Tibial nerve (tissue), 4 donors: ENCODE measurements at regions not wholly inside any gene's neighbourhood (a gene's known extent, or its start where the extent isn't known, plus 50 kb on each side); places are given as distances from the start of the nearest gene placed in this dataset.

Source experiments
- DNase-seq, 2 donors: peaks; one replicate each; pipeline ENCODE4 v3.0.0-alpha.2; 2019; ENCODE audit warnings: low spot score in 2 of 2
- H3K27ac ChIP-seq, 4 donors: fragments of 200-600 bp; sonication (generic) in 3 of 4; one replicate each; pipeline ENCODE4 v1.5.1; 2017 to 2019; ENCODE audit warnings: mild to moderate bottlenecking in 1 of 4
- H3K27me3 ChIP-seq, 2 donors: fragments of 200-600 bp; sonication (generic) in 1 of 2; one replicate each; pipeline versions ENCODE4 v1.5.1 to v1.6.0; 2017 to 2019
- H3K36me3 ChIP-seq, 3 donors: fragments of 200-600 bp; sonication (generic); one replicate each; pipeline ENCODE4 v1.5.1; 2018 to 2019
- H3K4me1 ChIP-seq, 4 donors: fragments of 200-600 bp; sonication (generic) in 3 of 4; one replicate each; pipeline ENCODE4 v1.5.1; 2017 to 2019
- H3K4me3 ChIP-seq, 4 donors: fragments of 200-600 bp; sonication (generic) in 3 of 4; one replicate each; pipeline ENCODE4 v1.5.1; 2017 to 2019; ENCODE audit warnings: mild to moderate bottlenecking in 1 of 4, moderate library complexity in 1 of 4
- H3K9me3 ChIP-seq, 4 donors: fragments of 200-600 bp; sonication (generic) in 3 of 4; one replicate each; pipeline ENCODE4 v1.5.1; 2017 to 2019
- EP300 ChIP-seq, 2 donors: sonication (generic); formaldehyde crosslinking; IDR thresholded peaks; one replicate each; pipeline ENCODE4 v1.6.1; 2017; ENCODE audit warnings: antibody characterized with exemption in 2 of 2, mild to moderate bottlenecking in 1 of 2
- POLR2A ChIP-seq, 2 donors: fragments of 450-650 bp; IDR thresholded peaks; one replicate each; pipeline ENCODE4 v1.6.1; 2017; ENCODE audit warnings: antibody characterized with exemption in 2 of 2, mild to moderate bottlenecking in 2 of 2, moderate library complexity in 2 of 2
- WGBS, 2 donors: methylation state at CpG; one replicate each; pipeline ENCODE4 v1.1.5; 2018; 5-methylcytosine and 5-hydroxymethylcytosine counted together
- TF ChIP-seq, protein P1 (sequence below), 5 experiments: fragments of 200-600 bp in 3 of 5; fragments of 450-650 bp in 2 of 5; sonication (generic) in 3 of 5; IDR thresholded peaks; one replicate each; pipeline ENCODE4 v1.5.1; 2016 to 2019; ENCODE audit warnings: antibody characterized with exemption in 5 of 5, mild to moderate bottlenecking in 3 of 5, moderate library complexity in 2 of 5

DNA sequence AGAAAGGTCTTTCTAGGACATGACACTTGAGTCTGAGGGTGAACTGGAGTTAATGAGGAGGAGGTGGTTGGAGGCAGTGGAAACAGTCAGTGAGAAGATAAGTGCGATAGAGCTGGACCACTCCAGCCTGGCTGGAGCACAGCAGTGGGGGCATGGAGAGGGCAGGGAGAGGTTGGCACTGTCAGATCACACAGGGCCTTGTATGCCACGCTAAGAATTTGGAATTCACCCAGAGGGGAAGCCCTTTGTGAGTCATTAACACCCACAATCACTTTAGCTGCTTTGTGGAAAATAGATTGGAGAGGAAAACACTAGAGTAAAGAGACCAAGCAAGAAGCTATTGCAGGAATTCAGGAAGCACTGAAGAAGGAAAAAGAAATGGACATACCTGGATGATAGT lies 83.3 kb downstream of the ZNF621 start:
- Histone ChIP-seq H3K4me3 (no peak overlapping the region), H3K27me3 (no peaks in the 10 kb centered on the region), H3K36me3 (no peaks in the 10 kb centered on the region), H3K4me1 (peaks cover 0 to 15% (median 0%) of the 10 kb centered on the region in 4 donors), H3K9me3 (no peaks in the 10 kb centered on the region), H3K27ac (no peak overlapping the region)
- no peak for DNase-seq
- TF ChIP-seq EP300 (IDR thresholded peaks at IDR 0.05) (no peak), POLR2A (IDR thresholded peaks at IDR 0.05) (no peak)
- TF ChIP-seq, protein P1, sequence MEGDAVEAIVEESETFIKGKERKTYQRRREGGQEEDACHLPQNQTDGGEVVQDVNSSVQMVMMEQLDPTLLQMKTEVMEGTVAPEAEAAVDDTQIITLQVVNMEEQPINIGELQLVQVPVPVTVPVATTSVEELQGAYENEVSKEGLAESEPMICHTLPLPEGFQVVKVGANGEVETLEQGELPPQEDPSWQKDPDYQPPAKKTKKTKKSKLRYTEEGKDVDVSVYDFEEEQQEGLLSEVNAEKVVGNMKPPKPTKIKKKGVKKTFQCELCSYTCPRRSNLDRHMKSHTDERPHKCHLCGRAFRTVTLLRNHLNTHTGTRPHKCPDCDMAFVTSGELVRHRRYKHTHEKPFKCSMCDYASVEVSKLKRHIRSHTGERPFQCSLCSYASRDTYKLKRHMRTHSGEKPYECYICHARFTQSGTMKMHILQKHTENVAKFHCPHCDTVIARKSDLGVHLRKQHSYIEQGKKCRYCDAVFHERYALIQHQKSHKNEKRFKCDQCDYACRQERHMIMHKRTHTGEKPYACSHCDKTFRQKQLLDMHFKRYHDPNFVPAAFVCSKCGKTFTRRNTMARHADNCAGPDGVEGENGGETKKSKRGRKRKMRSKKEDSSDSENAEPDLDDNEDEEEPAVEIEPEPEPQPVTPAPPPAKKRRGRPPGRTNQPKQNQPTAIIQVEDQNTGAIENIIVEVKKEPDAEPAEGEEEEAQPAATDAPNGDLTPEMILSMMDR (IDR thresholded peaks at IDR 0.05) = no peak
- WGBS, 2 donors = 38 to 40% methylated on average over 2 of the region's 2 CpGs

DNA sequence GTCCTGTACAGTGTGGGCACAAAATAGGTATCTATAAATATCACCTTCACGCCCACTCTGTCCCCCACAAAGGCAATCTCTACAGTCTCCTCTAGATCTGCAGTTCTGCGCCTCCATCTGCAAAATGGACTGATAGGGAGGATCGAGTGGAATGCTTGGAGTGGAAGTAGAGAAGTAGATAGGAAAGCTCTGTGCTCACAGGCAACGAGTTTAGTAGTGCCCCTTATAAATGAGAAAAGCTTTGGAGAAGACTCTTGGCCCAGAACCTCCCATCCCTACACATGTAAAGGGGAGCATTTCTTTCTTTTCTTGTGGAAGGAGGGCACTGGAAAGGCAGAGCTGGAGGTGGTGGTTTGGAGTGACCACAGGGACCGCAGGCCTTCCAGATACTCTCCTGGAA lies 88.5 kb downstream of the ZNF621 start:
- DNase-seq = no peak
- Histone ChIP-seq H3K4me1 (peaks cover 0 to 11% (median 0%) of the 10 kb centered on the region in 4 donors), H3K4me3 (no peak overlapping the region), H3K36me3 (no peaks in the 10 kb centered on the region), H3K9me3 (no peaks in the 10 kb centered on the region), H3K27me3 (no peaks in the 10 kb centered on the region), H3K27ac (no peak overlapping the region)
- 95 to 99% methylated on average over 5 of the region's 5 CpGs for WGBS, 2 donors
- TF ChIP-seq, protein P1 (IDR thresholded peaks at IDR 0.05) = no peak
- TF ChIP-seq EP300 (IDR thresholded peaks at IDR 0.05) = no peak

DNA sequence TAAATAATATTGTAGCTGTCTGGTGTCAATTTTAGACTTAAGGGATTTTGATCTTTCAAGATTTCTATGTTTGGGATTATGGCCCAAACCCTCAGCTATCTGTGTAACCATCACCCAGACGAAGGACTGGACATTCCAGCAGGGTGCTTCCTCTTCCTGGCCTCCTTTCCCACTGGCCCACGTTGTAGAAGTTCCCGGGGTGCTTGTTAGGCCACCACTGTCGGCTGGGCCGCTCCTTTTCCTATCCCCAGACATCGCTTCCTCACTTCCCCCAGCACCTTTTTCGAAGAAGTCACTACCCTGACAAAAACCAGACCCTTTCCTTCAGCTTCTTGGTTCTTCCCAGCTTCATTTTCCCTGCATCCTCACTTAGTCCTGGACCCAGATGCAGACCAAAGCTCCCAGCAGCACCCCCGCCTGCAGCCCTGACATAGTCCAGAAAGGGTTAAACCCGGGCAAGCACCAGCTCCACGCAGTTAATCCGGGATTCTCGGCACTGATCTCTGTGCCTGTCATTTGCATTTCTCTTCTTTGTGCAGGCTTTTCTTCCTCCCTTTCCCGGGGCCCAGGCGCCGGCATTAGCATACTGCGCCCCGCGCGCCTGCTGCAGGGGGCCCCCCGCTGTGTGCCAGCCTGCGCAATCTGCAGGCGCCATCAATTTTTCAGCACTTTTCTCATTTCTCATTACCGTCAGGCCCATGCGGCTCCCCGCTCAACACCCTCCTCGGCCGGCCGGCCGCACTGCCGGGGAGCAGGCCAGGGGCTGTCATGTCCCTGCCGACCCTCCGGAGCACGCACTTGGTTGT lies 90.6 kb downstream of the ZNF621 start:
- H3K9me3 ChIP-seq = no peaks in the 10 kb centered on the region
- no peak overlapping the region for H3K27ac ChIP-seq
- no peaks in the 10 kb centered on the region for H3K36me3 ChIP-seq
- TF ChIP-seq POLR2A (IDR thresholded peaks at IDR 0.05) (no peak), EP300 (IDR thresholded peaks at IDR 0.05) (no peak)
- TF ChIP-seq, protein P1 (IDR thresholded peaks at IDR 0.05) = no peak
- peaks cover 0 to 3% (median 0%) of the 10 kb centered on the region in 4 donors for H3K4me1 ChIP-seq
- WGBS, 2 donors = 29 to 40% methylated on average over 33 of the region's 33 CpGs
- peak overlapping the region in 2 of 4 donors; percentile 31 to 32 for H3K4me3 ChIP-seq
- no peak for DNase-seq
- no peaks in the 10 kb centered on the region for H3K27me3 ChIP-seq

DNA sequence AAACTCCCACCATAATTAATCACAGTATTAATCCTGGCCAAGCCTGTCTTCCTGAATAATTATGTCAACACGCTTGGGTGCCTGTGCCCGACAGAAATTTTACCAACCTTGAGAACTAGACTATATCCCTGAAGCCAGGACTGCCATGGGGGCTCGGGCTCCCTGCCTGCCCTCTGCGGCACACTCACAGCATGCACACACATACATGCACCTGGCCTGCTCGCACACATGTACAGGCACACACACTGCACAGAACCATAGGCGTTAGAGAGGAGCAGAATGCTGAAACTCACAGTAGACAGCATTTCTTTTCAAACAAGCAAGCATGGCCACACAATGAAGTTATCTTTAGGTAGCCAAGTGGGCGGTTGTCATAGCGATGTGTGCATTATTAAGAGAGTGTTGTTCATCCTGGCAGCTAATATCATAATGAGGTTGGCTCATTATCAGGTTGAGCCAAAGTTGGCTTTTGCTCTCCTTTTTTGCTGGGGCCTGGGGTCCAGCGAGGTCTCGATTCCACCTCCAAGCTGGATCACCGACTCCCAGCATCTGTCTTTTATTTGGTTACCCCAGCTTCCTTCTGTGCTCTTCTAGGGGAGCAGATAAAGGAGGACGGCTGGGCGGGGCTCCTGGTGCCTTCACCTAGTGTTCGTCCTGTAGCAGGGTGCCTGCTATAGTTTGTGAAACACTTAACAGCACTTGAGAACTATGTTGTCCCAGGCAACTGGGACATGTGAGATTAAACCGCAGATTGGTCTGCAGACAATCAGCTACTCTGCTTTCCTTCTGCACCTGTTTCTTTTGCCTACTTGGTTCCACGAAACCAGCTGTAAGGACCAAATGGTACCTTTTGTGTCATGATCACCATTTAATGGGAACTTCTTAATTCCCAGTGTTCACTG lies 91.4 kb downstream of the ZNF621 start:
- no peaks in the 10 kb centered on the region for H3K36me3 ChIP-seq
- no peak overlapping the region for H3K27ac ChIP-seq
- peak overlapping the region in 2 of 4 donors; percentile 31 to 32 for H3K4me3 ChIP-seq
- TF ChIP-seq POLR2A (IDR thresholded peaks at IDR 0.05) = no peak
- TF ChIP-seq, protein P1 (IDR thresholded peaks at IDR 0.05) = no peak
- H3K27me3 ChIP-seq = no peaks in the 10 kb centered on the region
- WGBS, 2 donors = 78 to 87% methylated on average over 15 to 16 of the region's 16 CpGs
- no peaks in the 10 kb centered on the region for H3K9me3 ChIP-seq
- peaks cover 0 to 3% (median 0%) of the 10 kb centered on the region in 4 donors for H3K4me1 ChIP-seq
- DNase-seq = no peak

DNA sequence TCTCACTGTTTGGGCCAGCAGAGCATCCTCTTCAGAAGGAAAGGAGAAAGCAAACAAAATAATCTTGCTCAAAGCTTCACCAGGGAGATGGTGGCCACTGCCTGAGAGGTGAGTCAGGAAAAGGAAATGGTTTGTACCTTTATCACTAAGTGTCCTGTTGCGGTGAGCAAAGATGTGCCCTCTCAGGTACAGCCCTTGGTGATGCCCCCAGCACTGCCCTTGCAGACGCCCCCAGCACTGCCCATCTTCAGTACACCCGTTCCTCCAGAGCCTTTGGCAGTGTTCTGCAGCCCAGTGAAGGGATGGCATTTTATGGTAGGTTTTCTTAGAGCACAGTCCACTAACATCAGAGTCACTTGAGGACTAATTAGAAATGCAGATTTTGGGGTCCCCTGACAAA lies 92.3 kb downstream of the ZNF621 start:
- Histone ChIP-seq H3K4me3 (no peak overlapping the region), H3K27me3 (no peaks in the 10 kb centered on the region), H3K27ac (no peak overlapping the region), H3K4me1 (peaks cover 0 to 3% (median 0%) of the 10 kb centered on the region in 4 donors), H3K9me3 (no peaks in the 10 kb centered on the region), H3K36me3 (no peaks in the 10 kb centered on the region)
- no peak for TF ChIP-seq POLR2A (IDR thresholded peaks at IDR 0.05)
- TF ChIP-seq, protein P1 (IDR thresholded peaks at IDR 0.05) = no peak
- 76 to 81% methylated on average over 3 of the region's 3 CpGs for WGBS, 2 donors
- no peak for DNase-seq
